ENCODE measurements at regions not wholly inside any gene's neighbourhood (a gene's known extent, or its start where the extent isn't known, plus 50 kb on each side); places are given as distances from the start of the nearest gene placed in this dataset.

GRCh38 chr20:12927489-12927888 is 81.3 kb upstream of the SPTLC3 start:
- TF ChIP-seq CTCF (IDR thresholded peaks at IDR 0.05; ENCODE audit: low read depth, low read length, poor library complexity, severe bottlenecking) (no peak), EZH2phosphoT487 (IDR thresholded peaks at IDR 0.05; ENCODE audit: borderline replicate concordance, low read length) (no peak)

All from DOHH2 (cell line).